HCT116 (cell line): ENCODE measurements at regions not wholly inside any gene's neighbourhood (a gene's known extent, or its start where the extent isn't known, plus 50 kb on each side); places are given as distances from the start of the nearest gene placed in this dataset.

Source experiments
- ATAC-seq: fragments of 200-7000 bp; cut with Tn5 transposase; 2 replicates; pipeline ENCODE4 v1.9.1; 2020; ENCODE audit warnings: mild to moderate bottlenecking, moderate library complexity
- BruUV-seq: library from RNA; stranded (reverse); fragments of 400-500 nt; replicated peaks from 2 replicates; lab custom pipeline; 2021; lab: Mats Ljungman, UMichigan
- CTCF ChIA-PET: fragments of 300-600 bp; sonication (Branson Sonifier 250); formaldehyde crosslinking; loops from one replicate; lab custom pipeline; 2021; ENCODE audit warnings: antibody characterized with exemption; lab: Charles Lee
- POLR2A ChIA-PET: fragments of 300-600, 350-600 bp; sonication (Branson Sonifier 250); formaldehyde crosslinking; loops from one replicate; lab custom pipeline; 2021; ENCODE audit warnings: antibody characterized with exemption; lab: Charles Lee
- RAD21 ChIA-PET, 2 experiments: fragments of 300-600 bp; sonication (Branson Sonifier 250); formaldehyde crosslinking; loops; one replicate each; lab custom pipeline; 2023; ENCODE audit warnings: low total read pairs in 2 of 2; ENCODE audit not compliant: uncharacterized antibody in 2 of 2, unreplicated experiment in 2 of 2, low non-redundant PET in 1 of 2; lab: Charles Lee
- DNase-seq: peaks from one replicate; pipeline ENCODE4 v3.0.0-alpha.2; 2010; ENCODE audit warnings: low read depth, low spot score
- H2AFZ ChIP-seq: fragments of 200-600 bp; shearing (Covaris generic), sonication (generic); 2 replicates; pipeline ENCODE4 v1.6.1; 2017; ENCODE audit warnings: low read depth, mixed run types, mixed read lengths, antibody characterized with exemption, low read length; ENCODE audit not compliant: poor library complexity, severe bottlenecking
- H3K27ac ChIP-seq: 2 replicates; pipeline ENCODE4 v1.5.1; 2012; ENCODE audit warnings: low read depth, low read length
- H3K27me3 ChIP-seq: fragments of 200-600 bp; sonication (generic); 2 replicates; pipeline ENCODE4 v1.6.1; 2016; ENCODE audit warnings: mixed run types, low read length, mixed read lengths; ENCODE audit not compliant: insufficient read depth
- H3K36me3 ChIP-seq, 2 experiments: fragments of 200-500 bp in 1 of 2; fragments of 200-600 bp in 1 of 2; sonication (Bioruptor generic) in 1 of 2; sonication (generic) in 1 of 2; 2 replicates each; pipeline versions ENCODE4 v1.5.1 to v1.6.1; 2014 to 2016; ENCODE audit warnings: low read length in 2 of 2, inconsistent platforms in 1 of 2, mixed read lengths in 1 of 2, mixed run types in 1 of 2; ENCODE audit not compliant: insufficient read depth in 2 of 2, control insufficient read depth in 1 of 2
- H3K4me1 ChIP-seq, 2 experiments: fragments of 200-600 bp in 1 of 2; sonication (generic) in 1 of 2; 2 replicates each; pipeline versions ENCODE4 v1.5.1 to v1.6.1; 2012 to 2017; ENCODE audit warnings: low read length in 2 of 2, inconsistent platforms in 1 of 2, mild to moderate bottlenecking in 1 of 2, mixed read lengths in 1 of 2, mixed run types in 1 of 2, moderate library complexity in 1 of 2; ENCODE audit not compliant: insufficient read depth in 2 of 2, control insufficient read depth in 1 of 2
- H3K4me2 ChIP-seq: fragments of 200-600 bp; sonication (generic); 2 replicates; pipeline ENCODE4 v1.6.1; 2017; ENCODE audit warnings: mixed run types, low read length, mixed read lengths
- H3K4me3 ChIP-seq, 2 experiments: fragments of 200-600 bp in 1 of 2; sonication (generic) in 1 of 2; replicated peaks in 1 of 2; 2 replicates each; pipeline ENCODE4 v1.5.1; 2011 to 2016; ENCODE audit warnings: low read length in 2 of 2, control low read depth in 1 of 2, low read depth in 1 of 2, mild to moderate bottlenecking in 1 of 2, mixed read lengths in 1 of 2, mixed run types in 1 of 2
- H3K79me2 ChIP-seq: fragments of 200-600 bp; sonication (generic); 2 replicates; pipeline ENCODE4 v1.6.1; 2017; ENCODE audit warnings: mild to moderate bottlenecking, mixed run types, low read length, moderate library complexity, mixed read lengths; ENCODE audit not compliant: insufficient read depth
- H3K9ac ChIP-seq: fragments of 200-600 bp; sonication (generic); 2 replicates; pipeline ENCODE4 v1.6.1; 2016; ENCODE audit warnings: low read length, mixed read lengths
- H3K9me2 ChIP-seq: fragments of 200-600 bp; sonication (generic), shearing (Covaris generic); 2 replicates; pipeline ENCODE4 v1.6.1; 2017; ENCODE audit warnings: mixed run types, mild to moderate bottlenecking, moderate library complexity; ENCODE audit not compliant: insufficient read depth
- H3K9me3 ChIP-seq, 2 experiments: fragments of 200-500 bp in 1 of 2; fragments of 200-600 bp in 1 of 2; sonication (Bioruptor generic) in 1 of 2; sonication (generic) in 1 of 2; 2 replicates each; pipeline ENCODE4 v1.6.1; 2014 to 2017; ENCODE audit warnings: low read length in 2 of 2, mixed read lengths in 2 of 2, inconsistent platforms in 1 of 2, low read depth in 1 of 2, mild to moderate bottlenecking in 1 of 2, mixed run types in 1 of 2, moderate library complexity in 1 of 2; ENCODE audit not compliant: control insufficient read depth in 1 of 2, insufficient read depth in 1 of 2
- H4K20me1 ChIP-seq: fragments of 200-600 bp; sonication (generic), shearing (Covaris generic); 2 replicates; pipeline ENCODE4 v1.6.1; 2017; ENCODE audit warnings: mixed run types, mild to moderate bottlenecking, moderate library complexity; ENCODE audit not compliant: insufficient read depth
- CBX3 ChIP-seq: IDR thresholded peaks from 2 replicates; pipeline ENCODE4 v1.6.1; 2012; ENCODE audit warnings: low read depth
- EGR1 ChIP-seq: IDR thresholded peaks from 2 replicates; pipeline ENCODE4 v1.6.1; 2012; ENCODE audit warnings: low read depth
- ELF1 ChIP-seq: IDR thresholded peaks from 2 replicates; pipeline ENCODE4 v1.6.1; 2012; ENCODE audit warnings: low read depth, borderline replicate concordance
- EZH2 ChIP-seq: fragments of 200-600 bp; sonication (generic); IDR thresholded peaks from 2 replicates; pipeline ENCODE4 v1.6.1; 2017; ENCODE audit warnings: antibody characterized with exemption, mixed run types
- EZH2phosphoT487 ChIP-seq: fragments of 200-600 bp; IDR thresholded peaks from 2 replicates; pipeline ENCODE4 v1.6.1; 2018; ENCODE audit warnings: antibody characterized with exemption, borderline replicate concordance
- POLR2A ChIP-seq: IDR thresholded peaks from 2 replicates; pipeline ENCODE4 v1.7.0; 2011; ENCODE audit warnings: borderline replicate concordance; ENCODE audit not compliant: insufficient read depth, insufficient read length; ENCODE audit errors: extremely low read depth
- POLR2AphosphoS5 ChIP-seq: IDR thresholded peaks from 2 replicates; pipeline ENCODE4 v1.6.1; 2011; ENCODE audit warnings: mild to moderate bottlenecking, low read depth, low read length, moderate library complexity
- RAD21 ChIP-seq: IDR thresholded peaks from 2 replicates; pipeline ENCODE4 v1.6.1; 2012; ENCODE audit warnings: low read depth, mild to moderate bottlenecking
- SIN3A ChIP-seq: IDR thresholded peaks from 2 replicates; pipeline ENCODE4 v1.6.1; 2012; ENCODE audit warnings: low read depth
- SP1 ChIP-seq: IDR thresholded peaks from 2 replicates; pipeline ENCODE4 v1.6.1; 2012; ENCODE audit warnings: low read depth
- SRF ChIP-seq: IDR thresholded peaks from 2 replicates; pipeline ENCODE4 v1.6.1; 2012; ENCODE audit warnings: low read depth
- ZFX ChIP-seq: fragments of 450-650 bp; IDR thresholded peaks from 2 replicates; pipeline ENCODE4 v1.6.1; 2017
- ZNF274 ChIP-seq: fragments of 200-500 bp; sonication (Bioruptor generic); IDR thresholded peaks from 2 replicates; pipeline ENCODE4 v1.6.1; 2014; ENCODE audit warnings: mild to moderate bottlenecking, low read depth, low read length, inconsistent platforms
- intact Hi-C: fragments of 100-400 bp; cut with micrococcal nuclease; formaldehyde crosslinking; loops from 2 replicates; pipeline ENCODE4 v1.10.0; 2022
- TF ChIP-seq, protein P1 (sequence below): IDR thresholded peaks from 2 replicates; pipeline ENCODE4 v1.6.1; 2012
- TF ChIP-seq, protein P2 (sequence below), 3 experiments: fragments of 200-600 bp in 1 of 3; sonication (generic) in 1 of 3; IDR thresholded peaks in 2 of 3; conservative IDR thresholded peaks in 1 of 3; 2 replicates each; pipeline ENCODE4 v1.5.1; 2012 to 2017; ENCODE audit warnings: low read depth in 2 of 3, low read length in 2 of 3, antibody characterized with exemption in 1 of 3, borderline replicate concordance in 1 of 3, control low read depth in 1 of 3, mild to moderate bottlenecking in 1 of 3, mixed read lengths in 1 of 3, mixed run types in 1 of 3, moderate library complexity in 1 of 3; ENCODE audit not compliant: insufficient read depth in 1 of 3
- TF ChIP-seq, protein P3 (sequence below): IDR thresholded peaks from 2 replicates; pipeline ENCODE4 v1.6.1; 2012; ENCODE audit warnings: low read depth

DNA sequence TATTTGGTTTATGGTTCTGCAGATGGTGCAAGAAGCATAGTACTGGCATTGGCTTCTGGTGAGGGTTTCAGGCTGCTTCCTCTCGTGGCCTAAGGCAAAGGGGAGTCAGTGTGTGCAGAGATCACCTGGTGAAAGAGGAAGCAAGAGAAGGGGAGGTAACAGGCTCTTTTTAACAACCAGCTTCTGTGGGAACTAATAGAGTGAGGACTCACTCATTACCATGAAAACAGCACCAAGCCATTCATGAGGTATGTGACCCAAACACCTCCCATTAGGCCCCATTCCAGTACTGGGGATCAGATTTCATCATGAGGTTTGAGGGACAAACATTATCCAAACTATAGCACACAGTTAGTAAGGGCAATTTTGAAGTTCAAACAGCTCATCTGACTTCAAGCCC lies 263.5 kb downstream of the TMEM38B start:
- no peak overlapping the region for H3K4me3 ChIP-seq
- no TSS peak for BruUV-seq

DNA sequence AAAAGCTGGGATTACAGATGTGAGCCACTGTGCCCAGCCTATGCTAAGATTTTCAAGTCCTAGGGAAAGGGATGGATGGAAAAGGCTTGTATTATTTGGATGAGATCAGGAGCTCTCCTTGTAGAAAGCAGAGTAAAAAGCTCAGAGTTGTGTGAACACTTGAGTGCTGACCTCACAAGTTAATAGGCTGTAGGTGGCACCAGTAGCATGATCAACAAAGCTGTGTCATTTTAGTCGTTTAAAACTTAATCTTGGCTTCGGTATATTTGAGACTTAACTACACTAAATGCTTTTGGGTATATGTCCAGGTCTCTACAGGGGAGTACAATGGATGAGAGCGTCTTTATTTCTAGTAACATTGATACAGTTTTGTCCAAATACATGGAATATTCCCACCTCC lies 264.2 kb downstream of the TMEM38B start:
- no peak overlapping the region for H3K9ac ChIP-seq
- ChIA-PET RAD21 (no interaction called here), CTCF (no interaction called here), POLR2A (no interaction called here)
- H3K27ac ChIP-seq, result no peak overlapping the region
- DNase-seq (no peak), ATAC-seq (no peak)
- no peak overlapping the region for H3K4me3 ChIP-seq
- H3K4me1 ChIP-seq, result no peaks in the 10 kb centered on the region
- H3K4me2 ChIP-seq, result no peak overlapping the region
- no TSS peak for BruUV-seq
- no peak overlapping the region for H2AFZ ChIP-seq
- no peaks in the 10 kb centered on the region for H3K9me2 ChIP-seq
- H4K20me1 ChIP-seq, result no peaks in the 10 kb centered on the region
- no peaks in the 10 kb centered on the region for H3K9me3 ChIP-seq
- intact Hi-C loops, result no loop called here
- H3K79me2 ChIP-seq, result no peaks in the 10 kb centered on the region
- H3K27me3 ChIP-seq, result 0 out of 2 replicates have a peak, but pooled peaks cover 3% of the 10 kb centered on the region
- no peaks in the 10 kb centered on the region for H3K36me3 ChIP-seq
- TF ChIP-seq, protein P1, sequence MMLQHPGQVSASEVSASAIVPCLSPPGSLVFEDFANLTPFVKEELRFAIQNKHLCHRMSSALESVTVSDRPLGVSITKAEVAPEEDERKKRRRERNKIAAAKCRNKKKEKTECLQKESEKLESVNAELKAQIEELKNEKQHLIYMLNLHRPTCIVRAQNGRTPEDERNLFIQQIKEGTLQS, result no peak
- TF ChIP-seq EZH2, result no peak
- TF ChIP-seq ZNF274, result no peak
- TF ChIP-seq, protein P2, sequence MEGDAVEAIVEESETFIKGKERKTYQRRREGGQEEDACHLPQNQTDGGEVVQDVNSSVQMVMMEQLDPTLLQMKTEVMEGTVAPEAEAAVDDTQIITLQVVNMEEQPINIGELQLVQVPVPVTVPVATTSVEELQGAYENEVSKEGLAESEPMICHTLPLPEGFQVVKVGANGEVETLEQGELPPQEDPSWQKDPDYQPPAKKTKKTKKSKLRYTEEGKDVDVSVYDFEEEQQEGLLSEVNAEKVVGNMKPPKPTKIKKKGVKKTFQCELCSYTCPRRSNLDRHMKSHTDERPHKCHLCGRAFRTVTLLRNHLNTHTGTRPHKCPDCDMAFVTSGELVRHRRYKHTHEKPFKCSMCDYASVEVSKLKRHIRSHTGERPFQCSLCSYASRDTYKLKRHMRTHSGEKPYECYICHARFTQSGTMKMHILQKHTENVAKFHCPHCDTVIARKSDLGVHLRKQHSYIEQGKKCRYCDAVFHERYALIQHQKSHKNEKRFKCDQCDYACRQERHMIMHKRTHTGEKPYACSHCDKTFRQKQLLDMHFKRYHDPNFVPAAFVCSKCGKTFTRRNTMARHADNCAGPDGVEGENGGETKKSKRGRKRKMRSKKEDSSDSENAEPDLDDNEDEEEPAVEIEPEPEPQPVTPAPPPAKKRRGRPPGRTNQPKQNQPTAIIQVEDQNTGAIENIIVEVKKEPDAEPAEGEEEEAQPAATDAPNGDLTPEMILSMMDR (IDR thresholded peaks at IDR 0.05 in 2 of 3, conservative IDR thresholded peaks at IDR 0.05 in 1 of 3; ENCODE audit: borderline replicate concordance in 1 of 3, insufficient read depth in 1 of 3, low read depth in 2 of 3, low read length in 2 of 3), result no peak
- no peak for TF ChIP-seq EZH2phosphoT487
- TF ChIP-seq RAD21, result no peak
- TF ChIP-seq, protein P3, sequence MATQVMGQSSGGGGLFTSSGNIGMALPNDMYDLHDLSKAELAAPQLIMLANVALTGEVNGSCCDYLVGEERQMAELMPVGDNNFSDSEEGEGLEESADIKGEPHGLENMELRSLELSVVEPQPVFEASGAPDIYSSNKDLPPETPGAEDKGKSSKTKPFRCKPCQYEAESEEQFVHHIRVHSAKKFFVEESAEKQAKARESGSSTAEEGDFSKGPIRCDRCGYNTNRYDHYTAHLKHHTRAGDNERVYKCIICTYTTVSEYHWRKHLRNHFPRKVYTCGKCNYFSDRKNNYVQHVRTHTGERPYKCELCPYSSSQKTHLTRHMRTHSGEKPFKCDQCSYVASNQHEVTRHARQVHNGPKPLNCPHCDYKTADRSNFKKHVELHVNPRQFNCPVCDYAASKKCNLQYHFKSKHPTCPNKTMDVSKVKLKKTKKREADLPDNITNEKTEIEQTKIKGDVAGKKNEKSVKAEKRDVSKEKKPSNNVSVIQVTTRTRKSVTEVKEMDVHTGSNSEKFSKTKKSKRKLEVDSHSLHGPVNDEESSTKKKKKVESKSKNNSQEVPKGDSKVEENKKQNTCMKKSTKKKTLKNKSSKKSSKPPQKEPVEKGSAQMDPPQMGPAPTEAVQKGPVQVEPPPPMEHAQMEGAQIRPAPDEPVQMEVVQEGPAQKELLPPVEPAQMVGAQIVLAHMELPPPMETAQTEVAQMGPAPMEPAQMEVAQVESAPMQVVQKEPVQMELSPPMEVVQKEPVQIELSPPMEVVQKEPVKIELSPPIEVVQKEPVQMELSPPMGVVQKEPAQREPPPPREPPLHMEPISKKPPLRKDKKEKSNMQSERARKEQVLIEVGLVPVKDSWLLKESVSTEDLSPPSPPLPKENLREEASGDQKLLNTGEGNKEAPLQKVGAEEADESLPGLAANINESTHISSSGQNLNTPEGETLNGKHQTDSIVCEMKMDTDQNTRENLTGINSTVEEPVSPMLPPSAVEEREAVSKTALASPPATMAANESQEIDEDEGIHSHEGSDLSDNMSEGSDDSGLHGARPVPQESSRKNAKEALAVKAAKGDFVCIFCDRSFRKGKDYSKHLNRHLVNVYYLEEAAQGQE, result no peak
- TF ChIP-seq SIN3A, result no peak
- TF ChIP-seq ZFX, result no peak
- no peak for TF ChIP-seq POLR2A
- no peak for TF ChIP-seq CBX3
- no peak for TF ChIP-seq SRF

More for the DNA sequence above, 263.5 kb downstream of the TMEM38B start:
- CTCF ChIA-PET, result no interaction called here
- Histone ChIP-seq H3K4me1 (no peaks in the 10 kb centered on the region), H3K27me3 (0 out of 2 replicates have a peak, but pooled peaks cover 3% of the 10 kb centered on the region), H3K79me2 (no peaks in the 10 kb centered on the region), H4K20me1 (no peaks in the 10 kb centered on the region), H3K9me2 (no peaks in the 10 kb centered on the region), H3K9ac (no peak overlapping the region), H3K9me3 (no peaks in the 10 kb centered on the region), H3K36me3 (no peaks in the 10 kb centered on the region), H3K4me2 (no peak overlapping the region), H2AFZ (no peak overlapping the region), H3K27ac (no peak overlapping the region)
- no peak for DNase-seq
- POLR2A ChIA-PET, result no interaction called here
- intact Hi-C loops, result no loop called here
- TF ChIP-seq RAD21, result no peak
- no peak for TF ChIP-seq POLR2A
- no peak for TF ChIP-seq EZH2phosphoT487
- TF ChIP-seq SRF, result no peak
- no peak for TF ChIP-seq ZNF274
- TF ChIP-seq, protein P1, result no peak
- no peak for TF ChIP-seq ELF1
- TF ChIP-seq CBX3, result no peak
- no peak for TF ChIP-seq SIN3A
- TF ChIP-seq EGR1, result no peak
- TF ChIP-seq SP1, result no peak
- no peak for TF ChIP-seq POLR2AphosphoS5
- RAD21 ChIA-PET, result no interaction called here
- ATAC-seq, result no peak
